ENCODE measurements at regions not wholly inside any gene's neighbourhood (a gene's known extent, or its start where the extent isn't known, plus 50 kb on each side); places are given as distances from the start of the nearest gene placed in this dataset.
"Not testable (repeated sequence)": the region's sequence is repeated elsewhere in the genome, so short reads cannot be mapped to it uniquely, and the experiment has no call there.

GRCh38 chr7:3144776-3145125 lies 101.1 kb upstream of the CARD11 start:
- not testable (repeated sequence) for TF ChIP-seq CTCF (conservative IDR thresholded peaks at IDR 0.05; ENCODE audit: low read depth, low read length); CHD1 (IDR thresholded peaks at IDR 0.05; ENCODE audit: low read depth, low read length)
